Fibroblast of skin of scalp (primary cell): ENCODE measurements at regions not wholly inside any gene's neighbourhood (a gene's known extent, or its start where the extent isn't known, plus 50 kb on each side); places are given as distances from the start of the nearest gene placed in this dataset.
A peak's percentile ranks its signal among the peaks of the same experiment; 100 is the strongest.

Experiments used
- DNase-seq: peaks from one replicate; pipeline ENCODE4 v3.0.0-alpha.2; 2013

DNA sequence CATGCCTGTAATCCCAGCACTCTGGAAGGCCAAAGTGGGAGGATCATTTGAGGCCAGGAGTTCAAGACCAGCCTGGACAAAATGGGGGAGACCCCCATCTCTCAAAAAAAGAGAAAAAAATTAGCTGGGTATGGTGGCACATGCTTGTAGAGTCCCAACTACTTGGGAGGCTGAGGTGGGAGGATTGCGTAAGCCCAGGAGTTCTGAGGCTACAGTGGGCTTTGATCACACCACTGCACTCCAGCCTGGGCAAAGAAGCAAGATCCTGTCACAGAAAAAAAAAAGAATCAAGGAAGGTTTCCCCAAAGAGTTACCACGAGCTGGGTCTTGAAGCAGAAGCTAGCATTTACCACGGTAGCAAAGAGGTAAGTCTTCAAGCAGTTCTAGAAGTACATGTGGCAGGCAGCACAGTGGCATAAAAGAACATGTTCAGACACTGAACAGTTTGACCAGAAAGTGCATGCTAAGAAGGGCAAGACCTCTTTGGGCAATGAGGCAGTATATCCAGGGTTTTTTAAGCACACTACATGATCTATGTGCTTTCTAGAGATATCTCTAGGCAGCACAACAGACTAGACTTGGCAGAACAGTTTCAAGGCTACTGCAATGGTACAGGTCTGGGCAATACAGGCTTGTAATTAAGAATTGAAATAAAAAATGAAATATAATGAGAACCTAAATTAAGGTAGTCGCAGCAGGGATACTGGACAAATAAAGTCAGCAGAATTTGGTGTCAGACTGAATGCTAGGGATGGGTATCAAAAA is 418.5 kb downstream of the SHQ1 start:
- no peak for DNase-seq

- DNase-seq, result no peak
These were observed 419.4 kb downstream of the SHQ1 start for GRCh38 chr3:72428803-72429202.

DNA sequence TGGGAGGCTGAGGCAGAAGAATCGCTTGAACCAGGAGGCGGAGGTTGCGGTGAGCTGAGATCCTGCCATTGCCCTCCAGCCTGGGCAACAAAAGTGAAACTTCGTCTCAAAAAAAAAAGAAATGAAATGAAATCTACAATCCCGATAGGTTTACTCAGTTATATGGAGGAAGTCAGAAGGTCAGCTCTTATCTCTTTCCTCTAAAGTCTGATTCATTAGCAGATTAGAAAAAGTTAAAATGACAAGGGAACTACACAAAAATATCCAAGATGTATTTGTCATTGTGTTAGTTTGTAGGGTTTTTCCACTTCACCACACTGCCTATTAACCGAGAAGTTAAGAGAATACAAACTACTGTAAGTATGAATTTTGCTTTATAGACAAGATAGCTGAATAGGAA is 420.6 kb downstream of the SHQ1 start:
- no peak for DNase-seq

GRCh38 chr3:72426618-72427397 is 421.4 kb downstream of the SHQ1 start:
- no peak for DNase-seq

GRCh38 chr3:72423643-72424042 is 424.6 kb downstream of the SHQ1 start:
- DNase-seq, result no peak

GRCh38 chr3:72421786-72422185 is 426.5 kb downstream of the SHQ1 start:
- no peak for DNase-seq

DNA sequence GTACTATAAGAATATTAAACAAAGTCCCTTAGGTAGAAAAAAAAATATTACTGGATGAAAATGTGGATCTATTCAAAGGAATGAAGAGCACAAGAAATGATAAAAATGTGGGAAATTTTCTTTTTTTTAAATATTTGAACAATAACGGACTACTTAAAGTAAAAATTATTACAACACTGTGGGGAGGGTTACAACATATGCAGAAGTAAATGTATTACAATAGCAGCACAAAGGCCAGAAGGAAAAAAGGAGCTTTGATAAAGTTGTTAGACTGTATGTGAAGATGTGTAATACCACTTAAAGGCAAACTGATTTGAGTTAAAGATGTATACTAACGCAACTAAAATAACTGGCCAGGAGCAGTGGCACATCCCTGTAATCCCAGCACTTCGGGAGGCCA is 427.1 kb downstream of the SHQ1 start:
- no peak for DNase-seq

DNA sequence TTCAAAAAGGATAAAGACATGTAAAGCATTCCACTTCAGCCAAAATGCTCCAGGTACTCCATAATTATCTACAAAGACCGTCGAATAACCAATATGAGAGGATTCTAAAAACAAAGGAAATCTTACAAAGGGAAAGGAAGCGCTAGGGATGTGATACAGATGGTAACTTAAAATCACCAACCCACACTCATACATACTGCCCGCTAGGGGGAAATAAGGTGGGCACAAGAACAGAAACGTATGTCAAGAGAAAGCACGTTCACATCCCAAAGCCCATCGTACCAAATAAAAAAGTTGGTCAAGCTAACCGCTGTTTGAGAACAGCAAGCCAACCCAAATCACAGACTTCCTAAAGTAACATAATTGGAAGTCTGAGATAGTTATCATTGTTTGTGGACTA is 429.4 kb downstream of the SHQ1 start:
- DNase-seq, result no peak

DNA sequence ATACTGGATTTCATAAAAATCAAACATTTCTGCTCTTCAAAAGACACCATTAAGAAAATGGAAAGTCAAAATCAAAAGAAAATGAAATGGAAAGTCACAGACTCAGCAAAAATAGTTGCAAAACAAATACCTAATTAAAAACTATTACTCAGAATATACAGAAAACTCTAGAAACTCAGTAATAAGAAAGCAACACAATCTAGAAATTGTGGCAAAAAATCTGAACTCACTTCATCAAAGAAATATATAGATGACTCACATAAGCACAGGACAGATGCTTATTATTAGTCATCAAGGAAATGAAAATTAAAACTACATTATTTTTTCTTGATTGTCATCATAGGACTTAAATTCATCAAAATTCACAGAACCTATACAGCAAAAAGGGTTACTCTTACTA is 430.0 kb downstream of the SHQ1 start:
- DNase-seq, result peak; percentile 4

DNA sequence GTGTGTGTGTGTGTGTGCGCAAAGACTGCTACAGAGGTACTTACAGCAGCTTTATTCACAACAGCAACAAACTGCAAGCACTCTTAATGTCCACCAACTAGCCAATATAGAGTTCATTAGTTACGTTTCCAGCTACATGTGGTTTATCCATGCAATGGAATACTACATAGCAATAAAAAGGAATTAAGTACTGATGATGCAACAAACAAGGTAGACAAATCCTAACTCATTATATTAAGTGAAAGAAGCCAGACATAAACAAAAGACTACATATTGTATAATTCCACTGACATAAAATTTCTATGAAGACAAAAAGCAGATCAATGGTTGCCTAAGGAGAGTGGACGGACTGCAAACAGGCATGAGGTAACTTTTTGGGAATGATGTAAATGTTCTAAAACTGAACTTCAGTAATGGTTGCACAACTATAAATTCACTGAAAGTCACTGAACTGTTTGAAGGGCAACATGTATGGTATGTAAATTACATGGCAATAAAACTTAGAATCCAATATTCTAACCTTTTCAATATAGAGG is 433.7 kb downstream of the SHQ1 start:
- no peak for DNase-seq

DNA sequence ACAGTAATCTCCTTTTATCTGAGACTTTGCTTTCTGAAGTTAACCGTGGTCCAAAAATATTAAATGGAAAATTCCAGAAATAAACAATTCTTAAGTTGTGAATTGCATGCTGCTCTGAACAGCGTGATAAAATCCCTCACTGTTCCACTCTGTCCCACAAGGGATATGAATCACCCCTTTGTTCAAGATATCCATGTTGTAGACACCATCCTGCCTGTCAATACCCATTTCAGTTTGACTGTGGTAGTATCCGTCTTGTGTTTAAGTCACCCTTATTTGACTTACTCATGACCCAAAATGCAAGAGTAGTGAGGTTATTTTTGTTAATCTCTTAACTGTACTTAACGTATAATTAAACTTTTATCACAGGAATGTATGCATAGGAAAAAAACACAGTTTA is 435.0 kb downstream of the SHQ1 start:
- peak; percentile 44 for DNase-seq

DNA sequence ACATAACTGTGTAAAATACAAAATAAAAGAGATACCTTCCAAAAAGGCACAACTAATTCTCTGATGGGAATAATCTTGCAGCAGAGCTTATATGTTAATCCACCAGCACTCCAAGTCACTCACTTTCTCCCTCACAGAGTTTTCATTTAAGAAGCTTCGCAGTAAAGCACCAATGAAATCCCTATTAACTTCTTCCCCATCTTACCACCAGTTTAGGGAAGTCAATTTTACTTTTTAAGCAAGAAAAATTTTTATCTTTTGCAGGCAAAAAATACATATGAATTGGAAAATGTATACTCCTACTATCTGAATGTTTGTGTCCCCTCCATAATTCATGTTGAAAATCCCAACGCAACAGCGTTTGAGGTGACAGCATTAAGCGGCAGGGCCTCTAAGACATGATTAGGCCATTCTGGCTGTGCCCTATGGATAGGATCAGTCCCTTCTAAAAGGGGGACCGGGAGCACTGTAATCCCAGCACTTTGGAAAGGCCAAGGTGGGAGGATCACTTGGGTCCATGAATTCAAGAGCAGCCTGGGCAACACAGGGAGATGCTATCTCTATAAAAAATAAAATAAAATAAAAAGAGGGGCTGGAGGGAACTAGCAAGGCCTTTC is 435.8 kb downstream of the SHQ1 start:
- no peak for DNase-seq

DNA sequence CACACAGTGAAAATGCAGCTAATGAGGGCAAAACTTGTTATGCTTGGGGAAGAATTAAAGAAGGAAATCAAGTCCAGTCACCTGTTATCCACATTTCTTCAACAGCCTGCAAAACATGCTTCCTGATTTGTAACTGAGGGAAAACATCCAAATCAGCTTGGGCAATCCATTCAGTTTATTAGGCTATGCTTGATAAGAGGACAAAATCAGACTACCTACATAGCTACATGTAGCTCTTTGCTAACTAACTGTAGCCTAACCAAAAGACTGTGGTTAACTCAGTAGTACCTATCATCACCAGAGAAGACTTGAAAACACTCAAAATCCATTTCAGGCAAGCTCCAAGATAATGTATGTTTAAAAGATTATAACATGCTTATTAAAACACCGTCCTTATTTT is 436.4 kb downstream of the SHQ1 start:
- no peak for DNase-seq

DNA sequence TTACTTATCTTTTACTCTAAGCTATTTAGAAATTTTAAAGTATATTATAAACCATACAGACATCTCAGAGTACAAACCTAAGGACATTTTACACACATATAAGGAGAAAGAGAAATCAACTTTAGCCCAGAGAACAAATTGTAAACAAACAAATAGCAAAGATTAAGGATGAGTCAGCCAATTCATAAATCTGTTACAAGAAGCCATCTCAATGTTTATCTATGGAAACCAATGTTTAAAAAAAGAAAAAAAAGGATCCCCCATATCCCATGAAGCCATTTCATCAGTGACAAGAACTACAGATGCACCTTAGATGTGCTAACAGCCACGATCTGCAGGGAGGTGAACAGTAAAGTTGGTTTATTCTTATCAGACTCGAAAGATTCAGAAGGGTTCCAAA is 437.1 kb downstream of the SHQ1 start:
- DNase-seq, result no peak

GRCh38 chr3:72408983-72409779 is 439.1 kb downstream of the SHQ1 start:
- DNase-seq, result no peak

- DNase-seq, result no peak
These were observed 440.5 kb downstream of the SHQ1 start for GRCh38 chr3:72407766-72408165.

DNA sequence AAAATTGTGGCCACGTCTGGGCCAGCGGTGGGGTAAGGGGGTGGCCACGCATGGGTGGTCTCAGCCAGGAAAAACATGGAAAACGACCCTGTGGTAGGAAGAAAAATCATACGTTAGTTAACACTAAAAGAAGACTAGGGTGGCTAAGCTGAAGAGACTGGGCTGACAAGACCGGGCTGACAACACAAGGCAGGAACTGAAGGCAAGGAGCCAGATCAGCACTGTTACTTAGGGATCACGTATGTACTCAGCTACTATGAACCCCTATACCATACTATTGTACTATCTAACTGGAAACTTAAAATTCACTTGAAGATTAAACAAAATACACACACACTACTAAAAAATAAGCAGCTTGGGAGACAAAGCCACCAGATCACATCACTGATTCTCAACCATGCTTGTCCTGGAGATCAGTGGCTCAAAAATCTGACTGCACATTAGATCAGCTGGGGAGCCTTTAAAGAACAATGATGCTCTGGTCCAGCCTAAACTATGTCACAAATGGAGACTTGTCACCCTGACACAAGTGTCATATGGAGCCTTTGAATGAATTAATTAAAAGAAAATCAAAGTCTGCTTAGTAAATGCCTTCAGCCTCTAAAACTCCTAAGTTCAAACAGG is 442.2 kb downstream of the SHQ1 start:
- no peak for DNase-seq

DNA sequence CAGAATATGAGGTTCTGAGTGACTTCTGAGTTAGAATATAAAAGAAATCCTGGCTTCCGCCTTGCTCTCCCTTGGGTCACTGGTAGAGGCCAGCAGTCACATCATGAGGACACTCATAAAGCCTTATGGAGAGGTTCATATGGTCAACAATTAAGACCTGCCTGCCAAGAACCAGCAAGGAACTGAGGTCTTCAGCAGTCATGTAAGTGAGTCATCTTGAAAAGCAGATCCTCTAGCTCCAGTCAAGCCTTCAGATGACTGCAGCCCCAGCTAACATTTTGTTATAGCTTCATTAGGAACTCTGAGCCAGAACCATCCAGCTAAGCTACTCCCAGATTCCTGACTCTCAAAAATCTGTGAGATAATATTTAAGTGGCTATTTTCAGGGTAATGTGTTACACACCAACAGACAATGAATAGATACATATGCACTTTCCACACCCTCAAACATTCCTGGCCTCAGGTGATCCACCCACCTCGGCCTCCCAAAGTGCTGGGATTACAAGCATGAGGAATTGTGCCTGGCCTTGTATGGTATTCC is 447.2 kb downstream of the SHQ1 start:
- peak; percentile 18 for DNase-seq

DNA sequence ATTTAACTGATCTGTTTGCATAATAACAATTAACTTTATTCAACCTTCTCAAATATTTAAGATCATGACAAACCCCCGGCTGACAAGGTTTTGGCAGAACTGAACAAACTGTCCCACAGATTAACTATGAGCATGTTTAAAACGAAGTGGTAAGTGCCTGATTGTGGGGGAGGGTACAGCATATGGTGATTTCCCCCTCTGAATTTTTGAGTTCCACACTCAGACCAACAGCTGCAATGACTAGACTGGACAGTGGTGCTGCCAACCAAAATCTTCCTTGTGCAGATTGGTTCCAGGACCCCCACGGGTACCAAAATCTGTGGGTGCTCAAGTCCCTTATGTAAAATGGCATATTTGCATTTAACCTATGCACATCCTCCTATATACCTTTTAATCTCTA is 449.5 kb downstream of the SHQ1 start:
- DNase-seq, result no peak

GRCh38 chr3:72397586-72397985 is 450.7 kb downstream of the SHQ1 start:
- DNase-seq, result no peak

- DNase-seq, result no peak
These were observed 451.3 kb downstream of the SHQ1 start for GRCh38 chr3:72396899-72397298.

DNA sequence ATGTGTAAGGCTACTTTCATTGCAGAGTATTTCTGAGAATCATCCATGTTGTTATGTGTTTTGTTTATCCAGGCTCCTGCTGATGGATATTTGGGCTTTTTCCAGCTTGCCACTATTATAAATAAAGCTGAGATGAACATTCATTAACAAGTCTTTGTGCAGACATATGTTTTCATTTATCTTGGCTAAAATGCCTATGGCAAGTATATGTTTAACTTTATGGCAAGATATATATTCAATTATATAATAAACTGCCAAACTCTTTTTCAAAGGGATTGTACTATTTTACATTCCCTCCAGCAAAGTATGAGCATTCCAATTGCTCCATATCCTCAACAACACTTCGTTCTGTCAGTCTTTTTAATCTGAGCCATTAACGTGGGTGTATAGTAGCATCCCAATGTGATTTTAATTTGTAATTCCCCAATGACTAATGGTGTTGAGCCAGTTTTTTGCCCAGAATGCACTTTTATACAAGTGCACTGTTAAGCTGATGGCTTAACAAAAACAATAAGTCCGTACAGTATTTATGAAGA is 452.4 kb downstream of the SHQ1 start:
- DNase-seq, result peak; percentile 73
